ENCODE measurements at regions not wholly inside any gene's neighbourhood (a gene's known extent, or its start where the extent isn't known, plus 50 kb on each side); places are given as distances from the start of the nearest gene placed in this dataset.

DNA sequence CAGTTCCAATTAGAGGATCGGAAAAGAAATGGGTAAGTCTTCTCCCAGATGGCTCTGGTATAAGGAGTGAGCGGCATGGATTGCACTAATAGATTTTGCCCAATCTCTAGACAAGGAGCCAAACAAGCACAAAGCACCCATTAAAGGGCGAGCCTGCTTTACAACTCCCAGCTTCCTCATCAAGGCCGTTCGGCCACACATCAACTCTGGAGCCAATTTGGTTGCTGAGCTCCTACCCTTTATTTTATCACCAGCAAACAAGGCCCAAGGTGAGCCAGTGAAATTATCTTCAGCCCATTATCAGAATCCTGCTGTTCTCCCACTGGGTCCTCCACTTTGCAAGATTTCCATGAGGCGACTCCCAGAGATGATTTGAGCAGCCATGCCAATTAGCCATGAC is 292.2 kb upstream of the NPVF start:
- no peak for DNase-seq

DNA sequence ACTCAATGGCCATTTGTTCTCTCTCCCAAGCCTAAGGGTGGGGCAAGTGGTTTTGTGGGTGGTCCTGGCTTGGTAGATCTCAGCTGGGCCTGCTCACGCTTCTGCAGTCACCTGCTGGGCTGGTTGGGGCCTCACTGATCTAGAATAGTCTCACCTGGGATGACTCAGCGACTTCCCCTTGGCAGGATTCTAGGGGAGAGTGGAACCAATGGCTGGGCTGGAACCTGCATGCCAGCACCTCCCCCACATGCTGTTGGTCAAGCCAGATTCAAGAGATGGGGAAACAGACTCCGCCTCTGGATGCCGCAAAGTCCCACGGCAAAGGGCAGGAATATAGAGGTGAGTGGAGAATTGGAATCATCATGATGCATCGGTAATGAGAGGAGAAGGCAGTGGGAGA is 292.9 kb upstream of the NPVF start:
- DNase-seq: no peak

GRCh38 chr7:25522727-25523126 is 294.4 kb upstream of the NPVF start:
- DNase-seq: no peak

DNA sequence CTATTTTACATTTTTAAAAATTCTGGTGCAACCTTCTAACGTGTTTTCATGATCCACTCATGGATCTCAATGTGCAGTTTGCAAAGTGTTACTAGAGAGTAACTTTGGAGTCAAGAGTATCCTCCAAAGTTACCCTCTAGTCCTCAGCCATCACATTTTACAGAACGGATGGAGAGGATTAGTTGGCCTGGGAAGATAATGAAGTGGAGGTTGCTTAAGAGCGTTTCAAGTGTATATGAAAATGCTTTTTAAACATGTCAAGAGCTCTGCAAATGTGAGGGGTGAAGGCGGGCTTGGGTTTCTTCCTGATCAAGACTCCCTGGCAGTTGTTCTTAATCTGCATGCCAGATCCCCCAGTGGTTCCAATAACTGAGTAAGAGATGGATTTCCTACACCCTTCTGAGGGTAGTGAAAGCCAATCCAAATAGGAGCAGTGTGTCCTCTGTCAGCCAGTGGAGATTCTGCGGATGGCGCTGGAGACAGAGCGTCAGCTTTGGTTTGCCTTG is 299.4 kb upstream of the NPVF start:
- no peak for DNase-seq

- DNase-seq: no peak
Observed at GRCh38 chr7:25529320-25529719, 301.0 kb upstream of the NPVF start.

DNA sequence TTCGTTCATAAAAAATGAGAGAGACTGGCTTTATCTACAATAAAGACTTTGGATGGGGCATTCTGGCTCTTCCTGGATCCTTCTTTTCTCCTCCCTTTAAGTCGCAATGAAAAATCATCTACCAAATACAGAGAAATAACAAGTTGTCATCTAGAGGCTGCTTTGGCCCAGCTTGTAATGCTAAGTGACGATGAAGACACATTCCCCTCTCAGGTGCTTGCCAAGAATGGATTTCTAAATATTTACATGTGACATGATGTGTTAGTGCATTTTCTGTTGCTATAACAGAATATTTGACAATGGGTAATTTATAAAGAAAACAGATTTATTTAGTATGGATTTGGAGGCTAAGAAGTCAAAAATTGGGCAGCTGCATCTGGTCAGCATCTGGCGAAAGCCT is 308.6 kb upstream of the NPVF start:
- no peak for DNase-seq

DNA sequence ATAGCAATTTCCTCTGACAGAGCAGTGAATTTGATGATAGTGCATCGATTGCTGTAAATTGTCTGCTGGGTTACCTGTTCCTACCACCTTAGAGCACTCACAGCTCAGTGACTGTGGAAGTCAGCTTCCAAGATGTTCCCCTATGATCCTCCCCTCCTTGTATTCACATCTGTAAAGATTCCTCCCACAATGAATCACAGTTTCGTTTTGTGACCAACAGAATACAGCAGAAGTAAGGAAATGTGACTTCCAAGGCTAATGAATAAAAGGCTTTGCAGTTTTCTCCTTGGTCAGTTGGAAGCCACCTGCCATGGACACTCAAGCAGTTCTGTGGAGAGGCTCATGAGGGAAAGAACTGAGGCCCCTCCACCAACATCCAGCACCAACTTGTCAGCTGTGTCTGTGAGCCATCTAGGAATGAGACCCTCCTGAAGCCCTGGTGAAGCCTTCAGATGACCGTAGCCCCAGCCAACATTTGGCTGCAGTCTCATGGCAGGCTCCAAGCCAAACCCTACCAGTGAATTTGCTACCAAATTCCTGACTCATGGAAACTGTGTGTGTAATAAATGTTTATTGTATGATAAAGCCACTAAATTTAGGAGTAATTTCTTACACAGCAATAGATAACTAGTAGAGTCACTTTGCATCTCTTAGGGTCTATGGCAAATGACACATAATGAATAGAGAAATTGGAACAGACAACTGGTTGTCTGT is 309.5 kb upstream of the NPVF start:
- no peak for DNase-seq

GRCh38 chr7:25541094-25541821 is 313.0 kb upstream of the NPVF start:
- DNase-seq: no peak

DNA sequence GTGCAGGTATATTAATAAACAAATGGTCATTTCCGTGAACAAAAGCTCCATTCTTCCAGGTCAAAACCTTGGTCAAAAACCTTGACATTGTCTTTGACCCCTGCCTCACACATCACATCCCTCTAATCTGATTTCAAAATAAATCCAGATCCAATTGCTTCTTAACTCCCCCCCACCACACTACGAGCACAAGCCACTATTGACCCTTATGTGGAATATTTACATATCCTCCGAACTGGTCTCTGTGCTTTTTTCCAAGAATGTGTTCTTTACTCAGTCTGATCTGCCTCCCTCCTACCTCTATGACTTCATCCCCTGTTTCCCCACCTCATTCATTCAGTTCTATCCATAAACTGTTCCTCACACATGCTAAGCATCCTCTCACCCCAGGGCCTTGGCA is 313.6 kb upstream of the NPVF start:
- no peak for DNase-seq

DNA sequence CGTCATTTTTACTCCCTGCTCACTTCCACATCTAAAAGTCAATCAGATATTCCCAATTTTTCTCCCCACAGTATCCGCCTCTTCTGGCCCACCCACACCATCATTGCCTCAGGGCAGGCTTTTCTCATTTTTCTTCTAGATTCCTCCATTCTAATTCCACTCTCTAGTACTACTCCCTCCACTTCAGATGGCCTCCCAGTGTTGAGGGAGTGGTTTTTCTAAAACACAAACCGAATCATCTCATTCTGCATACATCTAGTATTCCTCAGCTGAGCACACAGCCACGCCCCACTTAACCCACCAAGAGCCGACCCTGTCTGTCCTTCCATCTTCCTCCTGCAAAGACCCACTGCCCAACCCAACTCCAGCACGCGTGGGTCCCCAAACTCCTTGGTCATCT is 314.9 kb upstream of the NPVF start:
- DNase-seq: no peak

DNA sequence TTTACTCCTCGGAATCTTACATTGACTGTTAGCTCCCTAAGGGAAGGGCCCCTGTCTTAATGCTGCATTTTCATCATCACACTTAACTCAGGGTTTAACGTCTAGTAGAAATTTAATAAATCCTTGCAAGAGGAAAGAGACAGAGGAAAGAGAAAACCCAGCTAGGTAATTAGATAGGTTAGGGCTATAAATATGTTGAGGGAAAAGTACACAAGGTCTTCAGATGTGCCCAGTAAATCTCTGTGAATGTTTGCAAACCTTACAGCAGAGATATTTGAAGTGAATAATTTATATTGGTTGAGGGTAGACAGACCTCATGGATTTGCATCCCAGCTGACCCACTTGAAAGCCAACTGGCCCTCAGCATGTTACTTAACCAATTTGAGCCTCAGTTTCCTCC is 315.5 kb upstream of the NPVF start:
- no peak for DNase-seq

- DNase-seq: no peak
Observed at GRCh38 chr7:25544254-25544653, 316.0 kb upstream of the NPVF start.

DNA sequence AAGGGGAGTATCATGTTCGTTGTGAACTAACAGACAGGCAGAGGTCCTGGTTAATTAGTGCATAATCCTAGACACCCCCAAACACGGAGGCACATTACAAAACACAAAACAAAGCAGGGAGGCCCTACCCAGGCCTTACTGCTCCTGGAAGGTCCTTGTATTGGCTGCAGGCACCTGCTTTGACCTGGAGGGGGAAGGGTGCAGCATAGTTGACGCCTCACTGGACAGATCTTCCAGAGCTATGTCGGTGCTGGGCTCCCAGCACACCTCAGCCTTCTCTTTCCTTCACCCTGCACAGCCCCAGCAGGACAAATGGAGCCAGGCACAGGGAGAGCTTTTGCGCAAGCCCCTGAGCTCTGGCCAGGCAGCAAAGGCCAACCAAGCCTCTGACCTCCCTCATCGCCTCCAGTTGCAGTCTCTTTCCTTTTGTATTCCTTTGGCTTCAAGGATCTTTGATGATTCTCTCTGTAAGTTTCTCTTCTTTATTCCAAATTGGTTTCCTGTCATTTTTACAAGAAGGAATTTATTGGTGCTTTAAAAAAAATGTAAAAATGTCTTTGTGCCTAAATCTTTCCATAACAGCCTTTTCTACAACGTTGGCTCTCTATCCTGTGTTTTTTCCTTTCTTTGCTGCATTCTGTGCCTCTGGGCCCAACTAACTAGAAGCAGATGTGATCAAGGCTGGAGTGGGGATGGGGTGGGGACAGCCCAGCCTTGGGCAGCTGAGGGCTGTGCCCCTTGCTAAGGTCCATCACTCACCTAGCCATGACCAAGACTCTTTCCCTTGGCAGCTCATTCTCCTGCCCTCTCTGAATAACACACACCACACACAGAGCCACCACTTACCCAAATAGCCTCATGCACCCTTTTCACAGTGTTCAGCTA is 317.1 kb upstream of the NPVF start:
- no peak for DNase-seq

DNA sequence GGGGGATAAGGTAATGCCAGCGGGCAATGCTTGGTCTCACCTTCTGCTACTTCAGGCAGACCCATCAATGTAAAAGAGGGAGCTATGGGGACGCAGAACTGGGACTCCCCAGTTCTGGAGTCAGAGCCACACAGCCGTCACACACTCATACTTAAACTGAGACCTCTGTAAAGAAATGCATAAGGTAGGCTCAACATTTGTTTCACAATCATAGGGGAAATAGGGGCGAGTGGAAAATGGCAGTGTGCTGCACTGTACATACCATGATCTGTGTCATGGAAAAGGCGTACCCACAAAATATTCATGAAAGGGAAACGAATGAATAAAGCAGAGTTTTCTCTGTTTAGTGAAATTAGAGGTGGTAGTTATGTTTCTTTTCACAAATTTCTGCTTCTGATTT is 318.0 kb upstream of the NPVF start:
- no peak for DNase-seq

DNA sequence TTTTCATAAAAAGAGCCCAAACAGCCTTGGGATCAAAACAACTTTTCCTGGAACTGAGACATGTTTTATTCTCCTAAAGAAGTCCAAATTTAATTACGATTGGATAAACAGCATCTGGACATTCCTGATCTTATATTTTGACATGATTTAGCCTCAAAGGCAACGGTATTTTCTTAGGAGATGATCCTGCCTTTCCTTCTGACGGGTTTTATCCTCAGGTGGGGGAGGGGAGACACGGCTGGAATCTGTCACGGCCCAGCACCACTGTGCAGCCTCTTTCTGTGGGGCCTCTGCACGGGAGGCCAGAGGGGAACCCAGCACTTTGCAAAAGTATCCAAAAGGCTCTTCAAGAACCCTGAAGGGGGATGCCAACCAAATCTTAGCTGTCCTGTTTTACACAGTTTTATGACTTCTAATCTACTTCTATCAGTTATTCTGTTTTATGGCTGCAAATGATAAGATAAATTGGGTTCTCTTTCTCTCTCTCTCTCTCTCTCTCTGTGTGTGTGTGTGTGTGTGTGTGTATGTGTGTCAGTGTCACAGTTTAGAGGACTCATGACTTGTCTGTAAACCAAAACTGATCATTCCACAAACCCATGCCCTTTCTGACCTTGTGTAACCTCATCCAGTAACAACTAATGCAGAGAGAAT is 321.1 kb upstream of the NPVF start:
- no peak for DNase-seq

GRCh38 chr7:25550149-25550548 is 321.9 kb upstream of the NPVF start:
- no peak for DNase-seq

- DNase-seq: no peak
Observed at GRCh38 chr7:25552998-25553397, 324.7 kb upstream of the NPVF start.

GRCh38 chr7:25553580-25554291 is 325.4 kb upstream of the NPVF start:
- no peak for DNase-seq

DNA sequence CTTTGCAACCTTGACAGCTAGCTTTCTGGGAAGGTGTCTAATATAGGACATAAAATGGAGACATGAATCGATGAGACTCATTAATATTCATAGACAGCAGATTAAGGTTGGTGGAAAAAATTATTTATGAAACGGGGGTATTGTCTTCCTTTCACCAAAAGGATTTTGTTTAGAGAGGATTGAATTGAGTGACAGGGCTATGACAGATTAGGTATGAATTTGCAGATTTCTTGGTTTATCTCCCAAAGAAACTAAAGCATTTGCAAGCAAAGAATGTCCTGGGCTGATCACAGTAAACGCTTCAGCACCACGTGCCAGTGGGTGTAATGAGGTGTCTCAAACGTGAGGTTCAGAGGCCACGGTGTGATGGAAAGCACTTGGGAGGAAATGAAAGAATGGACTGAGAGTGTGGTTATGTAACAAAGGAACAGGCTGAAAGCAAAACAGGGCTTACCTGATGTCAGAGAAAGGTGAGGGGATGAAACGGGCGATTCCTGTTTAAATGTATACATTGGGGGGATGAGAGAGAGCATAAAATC is 329.2 kb upstream of the NPVF start:
- DNase-seq: no peak

GRCh38 chr7:25557930-25558329 is 329.6 kb upstream of the NPVF start:
- no peak for DNase-seq

- no peak for DNase-seq
Observed at GRCh38 chr7:25558605-25559004, 330.3 kb upstream of the NPVF start.
